Vagina (tissue), 2 donors: ENCODE measurements at regions not wholly inside any gene's neighbourhood (a gene's known extent, or its start where the extent isn't known, plus 50 kb on each side); places are given as distances from the start of the nearest gene placed in this dataset.

Experiments used
- POLR2A ChIP-seq, 2 donors: fragments of 450-650 bp; IDR thresholded peaks; one replicate each; pipeline ENCODE4 v1.6.1; 2017; ENCODE audit warnings: antibody characterized with exemption in 2 of 2, mild to moderate bottlenecking in 2 of 2, moderate library complexity in 2 of 2
- POLR2AphosphoS5 ChIP-seq, 2 donors: sonication (generic); formaldehyde crosslinking; IDR thresholded peaks; one replicate each; pipeline ENCODE4 v1.9.0; 2017; ENCODE audit warnings: antibody characterized with exemption in 2 of 2, mild to moderate bottlenecking in 2 of 2, low read depth in 1 of 2; ENCODE audit not compliant: insufficient read depth in 1 of 2
- TF ChIP-seq, protein P1 (sequence below), 3 experiments: fragments of 450-650 bp in 2 of 3; fragments of 200-600 bp in 1 of 3; sonication (generic) in 1 of 3; IDR thresholded peaks; one replicate each; pipeline ENCODE4 v1.5.1; 2017 to 2019; ENCODE audit warnings: antibody characterized with exemption in 3 of 3, mild to moderate bottlenecking in 2 of 3, moderate library complexity in 2 of 3

DNA sequence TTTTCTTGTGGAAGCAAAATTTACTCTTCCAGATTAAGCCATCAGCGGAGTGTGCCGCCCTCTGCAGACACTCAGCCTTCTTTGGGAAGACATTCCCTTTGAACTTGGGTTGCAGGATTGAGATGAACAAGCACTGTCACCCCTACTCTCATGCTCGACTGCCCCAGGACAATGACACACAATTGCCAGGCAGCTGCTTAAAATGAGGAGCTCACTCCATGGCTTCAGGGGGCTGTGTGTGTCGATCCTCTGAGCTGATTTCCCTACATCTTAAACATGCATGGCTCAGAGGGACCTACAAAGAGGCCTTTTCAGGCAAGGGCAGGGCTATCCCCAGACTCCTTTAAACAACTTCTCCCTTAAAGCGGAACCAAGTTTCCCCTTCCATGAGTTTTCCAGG lies 107.5 kb upstream of the MBNL2 start:
- TF ChIP-seq, protein P1, sequence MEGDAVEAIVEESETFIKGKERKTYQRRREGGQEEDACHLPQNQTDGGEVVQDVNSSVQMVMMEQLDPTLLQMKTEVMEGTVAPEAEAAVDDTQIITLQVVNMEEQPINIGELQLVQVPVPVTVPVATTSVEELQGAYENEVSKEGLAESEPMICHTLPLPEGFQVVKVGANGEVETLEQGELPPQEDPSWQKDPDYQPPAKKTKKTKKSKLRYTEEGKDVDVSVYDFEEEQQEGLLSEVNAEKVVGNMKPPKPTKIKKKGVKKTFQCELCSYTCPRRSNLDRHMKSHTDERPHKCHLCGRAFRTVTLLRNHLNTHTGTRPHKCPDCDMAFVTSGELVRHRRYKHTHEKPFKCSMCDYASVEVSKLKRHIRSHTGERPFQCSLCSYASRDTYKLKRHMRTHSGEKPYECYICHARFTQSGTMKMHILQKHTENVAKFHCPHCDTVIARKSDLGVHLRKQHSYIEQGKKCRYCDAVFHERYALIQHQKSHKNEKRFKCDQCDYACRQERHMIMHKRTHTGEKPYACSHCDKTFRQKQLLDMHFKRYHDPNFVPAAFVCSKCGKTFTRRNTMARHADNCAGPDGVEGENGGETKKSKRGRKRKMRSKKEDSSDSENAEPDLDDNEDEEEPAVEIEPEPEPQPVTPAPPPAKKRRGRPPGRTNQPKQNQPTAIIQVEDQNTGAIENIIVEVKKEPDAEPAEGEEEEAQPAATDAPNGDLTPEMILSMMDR (IDR thresholded peaks at IDR 0.05): no peak
- TF ChIP-seq POLR2A (IDR thresholded peaks at IDR 0.05) (no peak), POLR2AphosphoS5 (IDR thresholded peaks at IDR 0.05; ENCODE audit: insufficient read depth in 1 of 2, low read depth in 1 of 2) (no peak)
